ENCODE measurements at regions not wholly inside any gene's neighbourhood (a gene's known extent, or its start where the extent isn't known, plus 50 kb on each side); places are given as distances from the start of the nearest gene placed in this dataset.

DNA sequence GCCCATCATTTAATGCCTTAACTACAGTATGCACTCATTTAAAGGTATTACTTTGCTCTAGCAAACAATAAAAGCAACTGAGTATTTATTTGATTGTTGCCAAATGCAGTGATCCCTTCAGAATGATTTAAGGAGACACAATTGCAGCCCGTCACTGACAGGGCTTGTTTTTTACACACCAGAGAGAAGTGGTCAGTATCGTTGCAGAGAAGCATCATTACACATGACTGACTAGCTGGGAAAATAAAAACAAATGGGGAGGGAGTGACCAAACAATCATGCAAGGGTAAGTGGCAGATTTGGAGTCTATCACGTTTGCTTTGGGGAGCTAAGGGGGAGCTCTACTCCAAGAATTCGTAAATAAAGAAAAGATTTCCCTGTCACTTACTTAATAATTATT, 1685.3 kb upstream of the TENM3 start:
- TF ChIP-seq, protein P1, sequence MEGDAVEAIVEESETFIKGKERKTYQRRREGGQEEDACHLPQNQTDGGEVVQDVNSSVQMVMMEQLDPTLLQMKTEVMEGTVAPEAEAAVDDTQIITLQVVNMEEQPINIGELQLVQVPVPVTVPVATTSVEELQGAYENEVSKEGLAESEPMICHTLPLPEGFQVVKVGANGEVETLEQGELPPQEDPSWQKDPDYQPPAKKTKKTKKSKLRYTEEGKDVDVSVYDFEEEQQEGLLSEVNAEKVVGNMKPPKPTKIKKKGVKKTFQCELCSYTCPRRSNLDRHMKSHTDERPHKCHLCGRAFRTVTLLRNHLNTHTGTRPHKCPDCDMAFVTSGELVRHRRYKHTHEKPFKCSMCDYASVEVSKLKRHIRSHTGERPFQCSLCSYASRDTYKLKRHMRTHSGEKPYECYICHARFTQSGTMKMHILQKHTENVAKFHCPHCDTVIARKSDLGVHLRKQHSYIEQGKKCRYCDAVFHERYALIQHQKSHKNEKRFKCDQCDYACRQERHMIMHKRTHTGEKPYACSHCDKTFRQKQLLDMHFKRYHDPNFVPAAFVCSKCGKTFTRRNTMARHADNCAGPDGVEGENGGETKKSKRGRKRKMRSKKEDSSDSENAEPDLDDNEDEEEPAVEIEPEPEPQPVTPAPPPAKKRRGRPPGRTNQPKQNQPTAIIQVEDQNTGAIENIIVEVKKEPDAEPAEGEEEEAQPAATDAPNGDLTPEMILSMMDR (IDR thresholded peaks at IDR 0.05; ENCODE audit: low read length), result no peak
- TF ChIP-seq EZH2phosphoT487 (IDR thresholded peaks at IDR 0.05; ENCODE audit: low read length), result no peak

Data from MM.1S (cell line).